H9 (cell line): ENCODE measurements at regions not wholly inside any gene's neighbourhood (a gene's known extent, or its start where the extent isn't known, plus 50 kb on each side); places are given as distances from the start of the nearest gene placed in this dataset.
A peak's percentile ranks its signal among the peaks of the same experiment; 100 is the strongest.

Source experiments
- DNase-seq: peaks from one replicate; pipeline ENCODE4 v3.0.0-alpha.2; 2017
- H2AFZ ChIP-seq: one replicate; pipeline ENCODE4 v1.6.1; 2013; ENCODE audit warnings: mild to moderate bottlenecking, low read length, control low read depth, moderate library complexity
- H2AK5ac ChIP-seq: 2 replicates; pipeline ENCODE4 v1.6.1; 2013; ENCODE audit warnings: low read length, control low read depth, mixed read lengths; ENCODE audit not compliant: insufficient read length
- H2BK120ac ChIP-seq: one replicate; pipeline ENCODE4 v1.6.1; 2013; ENCODE audit warnings: low read depth, mild to moderate bottlenecking, low read length, control low read depth, inconsistent platforms; ENCODE audit not compliant: poor library complexity, severe bottlenecking
- H2BK12ac ChIP-seq: 2 replicates; pipeline ENCODE4 v1.6.1; 2013; ENCODE audit warnings: low read length, control low read depth, mixed read lengths, low read depth; ENCODE audit not compliant: insufficient read length
- H2BK15ac ChIP-seq: 2 replicates; pipeline ENCODE4 v1.6.1; 2013; ENCODE audit warnings: low read depth, low read length, control low read depth
- H2BK20ac ChIP-seq: one replicate; pipeline ENCODE4 v1.6.1; 2013; ENCODE audit warnings: low read depth, mild to moderate bottlenecking, low read length, control low read depth, inconsistent platforms; ENCODE audit not compliant: poor library complexity, severe bottlenecking
- H2BK5ac ChIP-seq: 2 replicates; pipeline ENCODE4 v1.6.1; 2013; ENCODE audit warnings: low read length, control low read depth, mixed read lengths; ENCODE audit not compliant: insufficient read length
- H3K14ac ChIP-seq: 2 replicates; pipeline ENCODE4 v1.6.1; 2013; ENCODE audit warnings: low read length, control low read depth; ENCODE audit not compliant: insufficient read depth
- H3K18ac ChIP-seq: 2 replicates; pipeline ENCODE4 v1.6.1; 2013; ENCODE audit warnings: low read depth, mild to moderate bottlenecking, mixed read lengths, low read length, control low read depth; ENCODE audit not compliant: insufficient read length
- H3K23ac ChIP-seq: 2 replicates; pipeline ENCODE4 v1.6.1; 2013; ENCODE audit warnings: low read length, control low read depth, mixed read lengths, low read depth; ENCODE audit not compliant: insufficient read length
- H3K23me2 ChIP-seq: 2 replicates; pipeline ENCODE4 v1.6.1; 2013; ENCODE audit warnings: low read depth, mild to moderate bottlenecking, mixed read lengths, low read length, control low read depth; ENCODE audit not compliant: insufficient read length, poor library complexity, severe bottlenecking
- H3K27ac ChIP-seq: 2 replicates; pipeline ENCODE4 v1.5.1; 2013; ENCODE audit warnings: low read length, control low read depth, mixed read lengths, low read depth; ENCODE audit not compliant: insufficient read length
- H3K27me3 ChIP-seq: 2 replicates; pipeline ENCODE4 v1.6.1; 2013; ENCODE audit warnings: low read length, control low read depth, inconsistent platforms; ENCODE audit not compliant: insufficient read depth
- H3K4ac ChIP-seq: 2 replicates; pipeline ENCODE4 v1.6.1; 2013; ENCODE audit warnings: low read depth, mild to moderate bottlenecking, control low read depth, inconsistent platforms, low read length, moderate library complexity
- H3K4me1 ChIP-seq: 2 replicates; pipeline ENCODE4 v1.6.1; 2013; ENCODE audit warnings: low read length, control low read depth, inconsistent platforms; ENCODE audit not compliant: insufficient read depth
- H3K4me2 ChIP-seq: 2 replicates; pipeline ENCODE4 v1.6.1; 2013; ENCODE audit warnings: low read length, control low read depth, mixed read lengths; ENCODE audit not compliant: insufficient read length, insufficient read depth
- H3K56ac ChIP-seq: 2 replicates; pipeline ENCODE4 v1.6.1; 2013; ENCODE audit warnings: low read depth, mild to moderate bottlenecking, mixed read lengths, low read length, control low read depth; ENCODE audit not compliant: insufficient read length
- H3K79me1 ChIP-seq: 2 replicates; pipeline ENCODE4 v1.6.1; 2013; ENCODE audit warnings: low read depth, mild to moderate bottlenecking, moderate library complexity, low read length, control low read depth, inconsistent platforms; ENCODE audit not compliant: insufficient read depth, poor library complexity, severe bottlenecking
- H3K79me2 ChIP-seq: 2 replicates; pipeline ENCODE4 v1.6.1; 2013; ENCODE audit warnings: low read length, control low read depth, inconsistent platforms; ENCODE audit not compliant: insufficient read depth
- H3K9ac ChIP-seq: 2 replicates; pipeline ENCODE4 v1.6.1; 2013; ENCODE audit warnings: low read length, control low read depth, mixed read lengths; ENCODE audit not compliant: insufficient read length; ENCODE audit errors: extremely low read depth
- H3K9me3 ChIP-seq: one replicate; pipeline ENCODE4 v1.6.1; 2013; ENCODE audit warnings: low read depth, low read length, inconsistent platforms; ENCODE audit not compliant: control insufficient read depth
- H3T11ph ChIP-seq: one replicate; pipeline ENCODE4 v1.6.1; 2013; ENCODE audit warnings: mild to moderate bottlenecking, low read length, control low read depth, inconsistent platforms
- H4K20me1 ChIP-seq: one replicate; pipeline ENCODE4 v1.6.1; 2013; ENCODE audit not compliant: control insufficient read depth, insufficient read length, insufficient read depth
- H4K5ac ChIP-seq: 2 replicates; pipeline ENCODE4 v1.6.1; 2013; ENCODE audit warnings: low read depth, mild to moderate bottlenecking, mixed read lengths, low read length, control low read depth; ENCODE audit not compliant: insufficient read length
- H4K8ac ChIP-seq: replicated peaks from 2 replicates; pipeline ENCODE4 v1.6.1; 2013; ENCODE audit warnings: low read length, control low read depth, mixed read lengths, low read depth; ENCODE audit not compliant: insufficient read length
- H4K91ac ChIP-seq: 2 replicates; pipeline ENCODE4 v1.6.1; 2013; ENCODE audit warnings: low read depth, mild to moderate bottlenecking, moderate library complexity, mixed read lengths, low read length, control low read depth; ENCODE audit not compliant: insufficient read length
- H3K27ac Mint-ChIP-seq, 3 experiments: 2 replicates in 2 of 3; 3 replicates in 1 of 3; pipeline ENCODE4 v1.8.0; 2020 to 2021; ENCODE audit warnings: mixed read lengths in 3 of 3, mild to moderate bottlenecking in 1 of 3, moderate library complexity in 1 of 3
- H3K27me3 Mint-ChIP-seq: 2 replicates; pipeline ENCODE4 v1.8.0; 2021; ENCODE audit warnings: low read depth, mild to moderate bottlenecking, moderate library complexity, mixed read lengths
- H3K36me3 Mint-ChIP-seq, 3 experiments: 2 replicates in 2 of 3; 3 replicates in 1 of 3; pipeline ENCODE4 v1.8.0; 2020 to 2021; ENCODE audit warnings: low read depth in 3 of 3, mixed read lengths in 3 of 3; ENCODE audit not compliant: insufficient read depth in 1 of 3
- H3K4me1 Mint-ChIP-seq, 2 experiments: 2 replicates each; pipeline ENCODE4 v1.8.0; 2020; ENCODE audit warnings: mixed read lengths in 2 of 2
- H3K4me3 Mint-ChIP-seq, 2 experiments: 2 replicates in 1 of 2; 3 replicates in 1 of 2; pipeline ENCODE4 v1.8.0; 2020 to 2021; ENCODE audit warnings: mild to moderate bottlenecking in 2 of 2, mixed read lengths in 2 of 2, moderate library complexity in 1 of 2
- H3K9me3 Mint-ChIP-seq, 2 experiments: 2 replicates in 1 of 2; 3 replicates in 1 of 2; pipeline ENCODE4 v1.8.0; 2020; ENCODE audit warnings: mild to moderate bottlenecking in 2 of 2, mixed read lengths in 2 of 2, moderate library complexity in 1 of 2
- WGBS: extraction: QIAGEN DNeasy Blood & Tissue Kit; methylation state at CpG from one replicate; pipeline ENCODE4 v1.1.7; 2013; ENCODE audit warnings: missing lambda C conversion rate, low lambda C conversion rate, mixed read lengths; ENCODE audit not compliant: insufficient read length; ENCODE audit errors: extremely low coverage; 5-methylcytosine and 5-hydroxymethylcytosine counted together
- TF ChIP-seq, protein P1 (sequence below): fragments of 200-600 bp; sonication (generic); conservative IDR thresholded peaks from 3 replicates; pipeline ENCODE4 v1.8.0; 2021; ENCODE audit warnings: antibody characterized with exemption, mild to moderate bottlenecking

DNA sequence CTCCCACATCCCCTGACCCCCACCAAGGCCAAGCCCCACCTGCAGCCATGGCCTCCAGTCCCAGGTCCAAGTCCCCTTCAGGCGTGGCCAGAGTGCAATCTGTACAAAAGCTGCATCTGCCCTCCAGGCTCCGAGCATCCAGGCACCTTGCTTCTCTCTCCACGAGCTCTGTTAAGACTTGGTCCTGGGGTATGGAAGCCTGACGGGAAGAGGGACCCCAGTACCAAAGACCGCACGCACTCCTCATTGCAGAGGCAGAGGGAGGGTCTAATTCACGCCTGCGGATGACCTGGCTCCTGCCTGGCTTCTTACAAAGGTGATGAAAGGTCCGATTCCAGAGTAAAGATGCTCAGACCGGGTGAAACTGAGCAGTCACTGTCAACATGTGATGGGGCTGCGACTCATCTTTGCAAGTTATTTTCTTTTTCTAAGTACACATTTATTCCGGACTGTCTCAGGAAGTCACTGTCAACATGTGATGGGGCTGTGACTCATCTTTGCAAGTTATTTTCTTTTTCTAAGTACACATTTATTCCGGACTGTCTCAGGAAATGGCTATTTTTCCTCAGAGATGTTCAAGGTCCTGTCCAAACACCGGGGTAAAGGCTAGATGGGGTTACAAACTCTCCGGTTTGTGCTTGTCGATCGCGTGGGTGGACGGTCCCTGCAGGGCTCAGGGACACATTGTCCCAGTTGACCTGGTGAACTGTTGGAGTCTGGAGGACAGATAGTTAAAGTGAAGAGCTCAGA is 252.0 kb upstream of the IRX4 start:
- no peak overlapping the region for H3K14ac ChIP-seq
- no peak overlapping the region for H2BK120ac ChIP-seq
- no peaks in the 10 kb centered on the region for H3K79me2 ChIP-seq
- no peak overlapping the region for H3K9ac ChIP-seq
- H2AK5ac ChIP-seq = no peak overlapping the region
- Mint-ChIP-seq H3K9me3 (no peaks in the 10 kb centered on the region), H3K4me1 (peaks cover 0 to 4% of the 10 kb centered on the region in 2 experiments; a peak in 1 of 4 replicates), H3K27ac (no peak overlapping the region; a peak in 1 of 7 replicates), H3K4me3 (no peak overlapping the region; a peak in 1 of 5 replicates), H3K27me3 (peaks cover 3% of the 10 kb centered on the region), H3K36me3 (no peaks in the 10 kb centered on the region)
- no peak overlapping the region for H3K23ac ChIP-seq
- H3K4me1 ChIP-seq = no peaks in the 10 kb centered on the region; the same call in 1 of the 2 replicates
- no peak overlapping the region for H3T11ph ChIP-seq
- H3K23me2 ChIP-seq = no peaks in the 10 kb centered on the region
- TF ChIP-seq, protein P1, sequence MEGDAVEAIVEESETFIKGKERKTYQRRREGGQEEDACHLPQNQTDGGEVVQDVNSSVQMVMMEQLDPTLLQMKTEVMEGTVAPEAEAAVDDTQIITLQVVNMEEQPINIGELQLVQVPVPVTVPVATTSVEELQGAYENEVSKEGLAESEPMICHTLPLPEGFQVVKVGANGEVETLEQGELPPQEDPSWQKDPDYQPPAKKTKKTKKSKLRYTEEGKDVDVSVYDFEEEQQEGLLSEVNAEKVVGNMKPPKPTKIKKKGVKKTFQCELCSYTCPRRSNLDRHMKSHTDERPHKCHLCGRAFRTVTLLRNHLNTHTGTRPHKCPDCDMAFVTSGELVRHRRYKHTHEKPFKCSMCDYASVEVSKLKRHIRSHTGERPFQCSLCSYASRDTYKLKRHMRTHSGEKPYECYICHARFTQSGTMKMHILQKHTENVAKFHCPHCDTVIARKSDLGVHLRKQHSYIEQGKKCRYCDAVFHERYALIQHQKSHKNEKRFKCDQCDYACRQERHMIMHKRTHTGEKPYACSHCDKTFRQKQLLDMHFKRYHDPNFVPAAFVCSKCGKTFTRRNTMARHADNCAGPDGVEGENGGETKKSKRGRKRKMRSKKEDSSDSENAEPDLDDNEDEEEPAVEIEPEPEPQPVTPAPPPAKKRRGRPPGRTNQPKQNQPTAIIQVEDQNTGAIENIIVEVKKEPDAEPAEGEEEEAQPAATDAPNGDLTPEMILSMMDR = no peak
- no peaks in the 10 kb centered on the region for H3K9me3 ChIP-seq
- H2BK12ac ChIP-seq = no peak overlapping the region
- no peak overlapping the region for H2AFZ ChIP-seq
- peak; percentile 12 for DNase-seq
- H4K5ac ChIP-seq = no peak overlapping the region
- H3K4me2 ChIP-seq = no peak overlapping the region
- no peak overlapping the region for H3K27ac ChIP-seq
- H4K91ac ChIP-seq = no peak overlapping the region
- H3K27me3 ChIP-seq = no peaks in the 10 kb centered on the region
- no peak overlapping the region for H3K18ac ChIP-seq
- H4K8ac ChIP-seq = no peak overlapping the region
- no peak overlapping the region for H3K56ac ChIP-seq
- WGBS = no CpG with 5 or more reads among the region's 19 CpGs
- no peaks in the 10 kb centered on the region for H3K79me1 ChIP-seq
- H2BK20ac ChIP-seq = no peak overlapping the region
- H3K4ac ChIP-seq = no peak overlapping the region
- H4K20me1 ChIP-seq = no peaks in the 10 kb centered on the region
- H2BK5ac ChIP-seq = no peak overlapping the region
- H2BK15ac ChIP-seq = no peak overlapping the region
